GM10266 (cell line): ENCODE measurements at regions not wholly inside any gene's neighbourhood (a gene's known extent, or its start where the extent isn't known, plus 50 kb on each side); places are given as distances from the start of the nearest gene placed in this dataset.
"Not testable (repeated sequence)": the region's sequence is repeated elsewhere in the genome, so short reads cannot be mapped to it uniquely, and the experiment has no call there.

Experiments used
- DNase-seq: peaks from one replicate; pipeline ENCODE4 v3.0.0; 2012; ENCODE audit errors: extremely low spot score
- TF ChIP-seq, protein P1 (sequence below): IDR thresholded peaks from 2 replicates; pipeline ENCODE4 v1.5.1; 2012; ENCODE audit warnings: mild to moderate bottlenecking, low read depth; ENCODE audit not compliant: control insufficient read depth, insufficient read depth; ENCODE audit errors: missing control alignments

DNA sequence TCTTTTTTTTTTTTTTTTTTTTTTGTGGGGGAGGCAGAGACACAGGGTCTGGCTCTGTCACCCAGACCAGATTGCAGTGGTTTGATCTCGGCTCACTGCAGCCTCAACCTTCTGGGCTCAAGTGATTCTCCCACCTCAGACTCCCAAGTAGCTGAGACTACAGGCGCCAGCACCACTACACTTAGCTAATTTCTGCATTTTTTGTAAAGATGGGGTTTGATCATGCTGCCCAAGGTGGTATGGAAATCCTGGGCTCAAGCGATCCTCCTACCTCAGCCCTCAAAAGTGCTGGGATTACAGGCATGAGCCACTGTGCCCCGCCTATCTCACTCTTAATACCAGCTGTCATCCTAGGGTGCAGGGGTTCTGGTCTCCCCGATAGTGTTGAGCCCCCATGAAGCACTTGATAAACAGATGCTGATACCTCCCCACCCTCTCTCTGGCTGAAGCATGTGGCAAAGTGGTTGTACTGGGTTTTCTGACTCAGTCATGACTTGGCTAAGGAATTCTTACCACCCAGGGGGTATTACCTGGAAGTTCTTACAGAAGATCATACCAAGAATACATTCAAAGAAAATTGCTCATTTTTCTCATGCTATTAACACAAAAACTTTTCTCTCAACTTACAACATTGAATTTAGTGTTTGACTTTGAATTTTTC, 110.2 kb upstream of the DAPK1 start:
- TF ChIP-seq, protein P1, sequence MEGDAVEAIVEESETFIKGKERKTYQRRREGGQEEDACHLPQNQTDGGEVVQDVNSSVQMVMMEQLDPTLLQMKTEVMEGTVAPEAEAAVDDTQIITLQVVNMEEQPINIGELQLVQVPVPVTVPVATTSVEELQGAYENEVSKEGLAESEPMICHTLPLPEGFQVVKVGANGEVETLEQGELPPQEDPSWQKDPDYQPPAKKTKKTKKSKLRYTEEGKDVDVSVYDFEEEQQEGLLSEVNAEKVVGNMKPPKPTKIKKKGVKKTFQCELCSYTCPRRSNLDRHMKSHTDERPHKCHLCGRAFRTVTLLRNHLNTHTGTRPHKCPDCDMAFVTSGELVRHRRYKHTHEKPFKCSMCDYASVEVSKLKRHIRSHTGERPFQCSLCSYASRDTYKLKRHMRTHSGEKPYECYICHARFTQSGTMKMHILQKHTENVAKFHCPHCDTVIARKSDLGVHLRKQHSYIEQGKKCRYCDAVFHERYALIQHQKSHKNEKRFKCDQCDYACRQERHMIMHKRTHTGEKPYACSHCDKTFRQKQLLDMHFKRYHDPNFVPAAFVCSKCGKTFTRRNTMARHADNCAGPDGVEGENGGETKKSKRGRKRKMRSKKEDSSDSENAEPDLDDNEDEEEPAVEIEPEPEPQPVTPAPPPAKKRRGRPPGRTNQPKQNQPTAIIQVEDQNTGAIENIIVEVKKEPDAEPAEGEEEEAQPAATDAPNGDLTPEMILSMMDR, result no peak
- no peak for DNase-seq

DNA sequence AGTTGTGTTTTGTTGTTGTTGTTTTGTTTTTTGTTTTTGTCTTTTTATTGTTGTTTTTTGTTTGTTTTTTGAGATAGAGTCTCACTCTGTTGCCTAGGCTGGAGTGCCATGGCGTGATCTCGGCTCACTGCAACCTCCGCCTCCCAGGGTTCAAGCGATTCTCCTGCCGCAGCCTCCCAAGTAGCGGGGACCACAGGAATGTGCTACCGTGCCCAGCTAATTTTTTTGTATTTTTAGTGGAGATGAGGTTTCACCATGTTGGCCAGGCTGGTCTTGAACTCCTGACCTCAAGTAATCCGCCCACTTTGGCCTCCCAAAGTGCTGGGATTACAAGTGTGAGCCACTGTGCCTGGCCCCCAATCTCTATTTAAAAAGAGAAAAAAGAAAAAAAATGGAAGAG, 109.0 kb upstream of the DAPK1 start:
- DNase-seq, result not testable (repeated sequence)

DNA sequence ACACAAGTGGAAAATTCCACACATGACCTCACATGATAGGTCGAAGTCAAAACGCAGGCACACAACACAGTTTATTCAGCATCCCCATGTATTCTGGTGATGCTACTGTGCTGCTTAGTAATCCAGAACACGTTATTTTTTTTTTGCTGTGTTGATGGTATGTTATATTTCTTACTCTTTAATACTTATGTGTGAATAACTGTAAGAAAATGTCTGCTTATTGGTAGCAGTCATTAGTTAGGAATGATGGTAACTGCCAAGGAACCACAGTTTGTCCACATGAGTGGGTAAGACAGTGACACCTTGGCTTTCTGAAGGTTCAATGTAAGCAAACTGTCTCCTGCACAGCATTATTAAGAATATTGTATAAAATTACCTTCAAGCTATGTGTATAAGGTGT, 107.7 kb upstream of the DAPK1 start:
- TF ChIP-seq, protein P1, result no peak
- no peak for DNase-seq

DNA sequence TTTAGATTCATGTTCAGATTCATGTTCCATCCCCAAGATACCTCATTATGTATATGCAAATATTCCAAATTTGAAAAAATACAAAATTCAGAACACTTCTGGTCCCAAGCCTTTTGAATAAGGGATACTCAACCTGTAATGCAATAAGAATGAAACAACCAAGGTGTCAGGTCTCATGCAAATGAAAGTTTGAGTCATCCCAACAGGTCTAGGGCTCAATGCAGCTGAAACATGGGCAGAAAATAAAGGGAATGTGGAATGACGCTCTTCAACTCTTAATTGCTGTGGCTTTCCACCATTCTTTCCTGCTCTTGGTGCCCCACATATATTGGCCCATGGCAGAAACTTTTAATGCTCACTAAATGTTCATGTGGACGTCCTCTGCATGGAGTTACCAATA, 107.3 kb upstream of the DAPK1 start:
- DNase-seq, result no peak
- TF ChIP-seq, protein P1, result no peak

DNA sequence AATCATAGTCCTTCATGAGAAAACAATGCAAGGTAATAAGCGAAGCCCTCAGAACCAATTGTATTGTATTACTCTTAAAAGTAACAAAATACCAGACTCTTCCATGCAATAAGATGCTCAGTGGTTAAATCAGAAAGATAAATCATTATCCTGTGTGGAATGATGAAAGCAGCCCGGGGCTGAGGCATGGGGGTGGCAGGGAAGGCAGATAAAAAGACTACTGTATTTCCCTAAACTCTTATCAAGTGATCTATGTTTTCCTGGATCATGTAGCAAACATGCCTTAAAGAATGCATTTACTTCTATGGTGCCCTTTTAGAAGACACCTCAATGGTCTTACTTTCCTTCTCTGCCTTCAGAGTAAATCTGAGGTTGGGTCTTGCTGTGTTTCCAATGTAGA, 105.6 kb upstream of the DAPK1 start:
- DNase-seq, result no peak
- TF ChIP-seq, protein P1, result no peak

DNA sequence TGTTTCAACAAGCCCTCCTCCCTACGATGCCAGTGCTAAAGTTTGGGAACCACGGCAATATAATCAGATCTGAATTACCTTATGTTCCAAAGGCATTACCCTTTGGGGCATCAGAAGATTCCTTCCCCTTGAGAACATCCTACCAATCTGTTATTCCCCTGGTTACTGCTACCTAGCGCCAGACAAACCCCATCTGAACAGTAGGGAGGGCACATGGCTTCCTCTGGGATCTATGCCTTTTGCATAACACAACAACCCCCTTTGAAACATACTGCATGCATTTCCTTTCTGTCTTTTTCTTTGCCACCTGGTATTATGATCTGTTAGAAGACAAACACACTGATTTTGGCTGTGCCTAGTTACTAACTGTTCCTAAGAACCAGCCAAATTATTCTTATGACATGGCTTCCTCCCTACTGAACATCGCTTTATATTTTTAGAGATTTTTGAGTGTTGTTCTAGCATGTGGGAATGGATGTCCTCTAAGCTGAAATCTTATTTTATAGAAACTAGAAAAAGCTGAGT, 103.9 kb upstream of the DAPK1 start:
- DNase-seq, result no peak
- TF ChIP-seq, protein P1, result no peak

DNA sequence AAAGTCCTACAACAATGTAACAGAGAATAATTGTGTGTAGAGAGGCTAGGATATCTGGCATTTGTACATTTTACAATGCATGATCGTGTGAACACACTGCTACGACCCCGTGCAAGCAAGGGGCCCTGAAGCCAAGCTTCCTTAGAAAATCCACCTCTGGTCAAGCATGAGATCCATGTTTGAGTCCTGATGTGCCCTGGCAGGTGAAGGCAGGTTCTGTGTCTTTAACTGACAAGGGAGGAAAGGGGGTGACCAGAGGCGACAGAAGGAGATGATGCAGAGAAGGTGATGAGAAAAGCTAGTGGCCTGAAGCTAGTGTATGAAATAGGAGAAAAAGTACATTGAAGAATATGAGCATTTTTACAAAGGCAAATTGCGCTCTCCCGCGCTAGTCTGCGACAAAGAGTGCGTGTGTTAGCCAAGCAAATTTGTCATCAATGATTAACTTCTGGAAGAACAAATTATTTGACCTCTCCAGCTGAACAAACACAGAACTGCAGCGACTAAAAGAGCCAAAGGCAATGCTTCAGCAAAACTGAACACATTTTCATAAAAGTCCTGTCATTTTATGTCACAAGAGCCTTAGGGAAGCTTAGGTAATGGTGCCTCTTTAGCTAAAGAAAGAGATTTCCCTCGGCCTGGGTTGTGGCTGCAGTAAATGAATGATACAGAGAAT, 101.7 kb upstream of the DAPK1 start:
- TF ChIP-seq, protein P1, result no peak
- no peak for DNase-seq
